ENCODE measurements at regions not wholly inside any gene's neighbourhood (a gene's known extent, or its start where the extent isn't known, plus 50 kb on each side); places are given as distances from the start of the nearest gene placed in this dataset.
A peak's percentile ranks its signal among the peaks of the same experiment; 100 is the strongest.
"Not testable (repeated sequence)": the region's sequence is repeated elsewhere in the genome, so short reads cannot be mapped to it uniquely, and the experiment has no call there.

DNA sequence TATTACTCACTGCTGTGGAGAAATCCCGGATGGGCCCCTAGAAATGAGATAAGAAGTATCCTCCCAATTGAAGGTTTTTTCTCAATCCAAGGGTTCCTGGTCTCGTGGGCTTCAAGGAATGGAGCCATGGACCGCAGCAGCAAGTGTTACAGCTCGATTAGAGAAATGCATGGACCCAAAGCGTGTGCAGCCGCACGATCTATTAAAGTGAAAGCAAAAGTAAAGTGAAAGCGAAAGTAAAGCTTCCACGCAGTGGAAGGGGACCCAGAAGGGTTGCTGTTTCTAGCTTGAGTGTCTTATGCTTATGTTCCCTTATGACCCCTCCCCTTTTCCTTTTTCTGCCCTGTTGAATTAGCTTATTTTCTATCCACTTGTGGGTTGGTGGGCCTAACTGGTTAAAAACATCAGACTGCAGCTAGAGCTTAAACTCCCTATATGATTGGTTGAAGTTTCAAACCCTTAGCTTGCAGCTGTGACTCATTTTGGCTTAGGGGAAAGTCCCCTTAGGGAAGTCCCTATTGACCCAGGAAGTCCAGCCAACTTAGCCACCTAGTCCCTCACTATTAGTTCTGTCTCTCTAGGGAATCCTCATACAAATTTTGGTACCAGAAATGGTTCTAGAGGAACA lies 1111.8 kb downstream of the TAF11L14 start:
- peak; percentile 84 for DNase-seq

DNA sequence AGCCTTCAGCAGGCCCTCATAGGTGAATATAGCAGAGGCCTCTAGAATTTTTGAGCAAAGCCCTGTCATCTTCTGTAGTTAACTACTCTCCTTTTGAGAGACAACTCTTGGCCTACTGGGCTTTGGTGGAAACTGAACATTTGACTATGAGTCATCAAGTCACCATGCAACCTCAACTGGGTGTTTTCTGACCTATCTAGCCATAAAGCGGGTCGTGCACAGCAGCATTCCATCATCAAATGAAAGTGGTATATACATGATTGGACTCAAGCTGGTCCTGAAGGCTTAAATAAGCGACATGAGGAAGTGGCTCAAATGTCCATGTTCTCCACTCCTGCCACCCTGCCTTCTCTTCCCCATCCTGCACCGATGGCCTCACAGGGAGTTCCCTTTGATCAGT lies 1115.5 kb downstream of the TAF11L14 start:
- no peak for DNase-seq

DNA sequence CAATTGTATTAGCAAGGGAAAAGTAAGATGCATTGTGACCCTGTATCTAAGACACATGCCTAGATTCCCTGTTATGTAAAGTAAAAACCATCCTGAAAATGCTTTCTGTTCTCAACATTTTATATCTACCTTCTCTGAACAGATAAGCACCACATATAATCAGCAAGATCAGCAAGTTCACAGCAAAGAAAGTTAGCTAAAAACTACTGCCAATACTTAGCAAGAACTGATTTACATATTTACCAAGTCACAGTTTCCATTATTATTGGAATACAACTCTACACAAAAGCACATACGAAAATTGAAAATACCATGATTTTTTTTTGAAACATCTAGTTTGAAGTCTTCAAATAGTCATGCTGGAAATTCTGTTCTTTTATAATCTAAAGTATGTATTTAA lies 1118.1 kb downstream of the TAF11L14 start:
- no peak for DNase-seq

DNA sequence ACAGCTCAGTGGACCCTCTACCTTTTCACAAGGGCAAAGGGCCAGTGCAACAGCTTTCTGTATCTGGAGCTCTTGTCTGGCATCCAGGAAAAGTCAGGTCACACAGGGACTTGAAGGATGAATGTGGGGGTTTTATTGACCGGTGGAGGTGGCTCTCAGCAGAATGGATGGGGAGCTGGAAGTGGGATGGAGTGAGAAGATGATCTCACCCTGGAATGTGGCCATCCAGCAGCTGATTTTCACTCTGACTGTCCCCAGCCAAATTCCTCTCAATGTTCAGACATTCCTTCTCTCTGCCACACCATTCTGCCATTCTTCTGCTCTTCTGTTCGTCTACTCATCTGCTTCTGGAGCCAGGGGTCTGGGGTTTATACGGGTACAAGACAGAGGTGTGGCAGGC lies 1119.9 kb downstream of the TAF11L14 start:
- no peak for DNase-seq

DNA sequence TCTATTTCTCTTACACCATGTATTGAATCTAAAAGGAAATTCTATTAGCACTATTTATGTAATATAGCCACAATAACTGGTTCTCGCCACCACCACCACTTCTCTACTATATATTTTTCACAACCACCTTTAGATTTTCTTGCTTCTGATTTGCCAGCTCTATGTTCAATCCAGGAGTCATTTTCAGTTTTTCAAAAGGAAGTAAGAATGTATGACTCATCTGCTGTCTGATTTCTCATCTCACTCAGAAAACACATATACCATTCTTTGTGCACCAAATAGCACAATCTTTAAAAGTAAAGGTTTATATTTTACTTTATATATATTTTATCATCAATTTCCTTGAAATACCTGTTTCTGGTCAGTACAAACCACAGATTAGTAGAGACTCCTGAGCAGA lies 1127.5 kb downstream of the TAF11L14 start:
- peak; percentile 10 for DNase-seq

DNA sequence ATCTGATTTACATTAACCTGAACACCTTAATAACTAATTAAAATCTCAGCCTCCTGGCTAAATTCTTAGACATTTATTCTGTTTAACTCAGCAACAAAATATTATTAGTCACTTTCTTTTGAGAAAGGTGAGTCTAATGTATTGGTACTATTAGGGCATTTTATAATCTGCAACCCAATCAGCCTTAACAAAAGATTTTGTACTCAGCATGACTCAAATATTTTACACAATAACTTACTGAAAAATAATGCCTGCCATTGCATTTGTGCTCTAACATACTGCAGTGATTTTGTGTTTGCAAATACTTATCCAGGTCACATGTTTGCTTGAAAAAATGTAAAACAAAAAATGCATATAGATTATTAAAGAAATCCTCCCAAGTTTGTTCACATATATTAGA lies 1129.9 kb downstream of the TAF11L14 start:
- DNase-seq = no peak

DNA sequence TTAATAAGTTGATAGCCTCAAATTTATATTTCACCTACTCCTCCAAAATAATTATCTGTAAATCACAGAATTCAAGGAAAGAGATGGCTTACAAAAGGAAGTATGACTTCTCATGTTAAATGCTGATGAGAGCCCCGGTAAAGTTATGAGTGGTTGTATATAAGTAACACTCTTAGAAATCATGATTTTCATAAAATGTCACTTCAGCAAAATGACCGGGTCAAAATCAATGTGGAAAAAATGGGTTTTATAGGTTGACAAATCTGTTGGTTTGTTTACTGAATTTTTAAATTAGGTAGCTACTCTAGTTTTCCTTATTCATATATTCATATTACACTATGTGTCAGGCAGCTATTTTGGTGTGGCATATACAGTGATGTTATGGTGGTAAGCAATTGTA lies 1131.0 kb downstream of the TAF11L14 start:
- no peak for DNase-seq

DNA sequence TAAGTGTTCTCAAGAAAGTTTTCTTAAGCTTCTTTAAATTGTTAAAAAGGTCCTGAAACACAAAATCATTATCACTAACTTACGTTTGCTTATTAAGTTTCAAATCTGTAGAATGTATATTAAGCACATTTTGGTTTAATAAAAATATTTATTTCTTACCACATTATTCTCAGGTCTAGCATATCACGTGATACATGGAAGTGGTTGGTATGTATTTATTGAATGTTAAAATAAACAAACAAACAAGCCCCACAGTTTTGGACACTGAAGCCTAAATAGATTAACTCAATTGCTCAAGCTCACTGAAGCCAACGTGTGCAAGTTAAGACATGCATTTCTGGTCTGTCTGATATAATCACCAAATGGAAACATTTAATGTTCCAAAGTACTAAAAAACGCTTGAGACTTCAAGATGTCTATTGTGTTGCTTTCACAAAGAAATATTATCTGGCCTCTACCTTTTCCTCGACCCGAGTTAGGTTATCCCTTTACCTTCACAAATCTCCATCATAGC lies 1136.9 kb downstream of the TAF11L14 start:
- no peak for DNase-seq

DNA sequence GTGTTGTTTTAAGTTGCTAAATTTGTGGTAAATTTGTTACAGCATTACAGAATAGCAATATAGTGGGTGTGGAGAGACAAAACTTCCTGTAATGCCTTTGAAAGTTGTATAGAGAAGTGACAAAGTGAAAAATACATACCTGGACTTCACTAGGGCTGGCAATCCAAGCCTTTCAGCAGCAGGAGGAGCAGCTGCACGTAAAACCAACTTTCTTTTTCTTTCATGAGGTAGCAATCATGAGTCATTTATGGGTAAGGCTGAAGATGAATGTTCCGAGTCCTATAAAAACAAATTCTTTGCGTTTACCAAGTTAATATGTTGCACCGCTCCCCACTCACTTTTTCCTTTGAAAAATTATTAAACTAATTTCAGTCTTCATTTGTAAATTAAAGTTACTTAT lies 1138.2 kb downstream of the TAF11L14 start:
- DNase-seq = peak; percentile 38

DNA sequence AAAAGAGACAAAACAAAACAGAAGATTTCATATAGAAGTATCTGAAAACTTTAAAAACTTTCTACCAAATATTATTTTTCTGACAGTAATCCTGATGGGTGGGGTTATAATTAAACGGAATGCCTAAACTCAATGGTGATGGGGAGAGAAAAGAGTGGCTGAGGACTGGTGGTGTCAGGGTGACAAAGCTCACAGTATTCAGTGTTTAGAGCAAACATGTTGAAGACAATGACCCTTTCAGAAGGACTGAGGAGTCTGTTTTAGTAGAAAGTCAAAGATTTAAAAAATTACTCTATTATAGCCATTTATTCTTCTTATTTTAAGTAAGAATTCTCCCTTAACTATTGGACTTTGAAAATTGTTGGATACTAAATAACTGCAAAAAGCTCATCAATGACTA lies 1144.0 kb downstream of the TAF11L14 start:
- no peak for DNase-seq

DNA sequence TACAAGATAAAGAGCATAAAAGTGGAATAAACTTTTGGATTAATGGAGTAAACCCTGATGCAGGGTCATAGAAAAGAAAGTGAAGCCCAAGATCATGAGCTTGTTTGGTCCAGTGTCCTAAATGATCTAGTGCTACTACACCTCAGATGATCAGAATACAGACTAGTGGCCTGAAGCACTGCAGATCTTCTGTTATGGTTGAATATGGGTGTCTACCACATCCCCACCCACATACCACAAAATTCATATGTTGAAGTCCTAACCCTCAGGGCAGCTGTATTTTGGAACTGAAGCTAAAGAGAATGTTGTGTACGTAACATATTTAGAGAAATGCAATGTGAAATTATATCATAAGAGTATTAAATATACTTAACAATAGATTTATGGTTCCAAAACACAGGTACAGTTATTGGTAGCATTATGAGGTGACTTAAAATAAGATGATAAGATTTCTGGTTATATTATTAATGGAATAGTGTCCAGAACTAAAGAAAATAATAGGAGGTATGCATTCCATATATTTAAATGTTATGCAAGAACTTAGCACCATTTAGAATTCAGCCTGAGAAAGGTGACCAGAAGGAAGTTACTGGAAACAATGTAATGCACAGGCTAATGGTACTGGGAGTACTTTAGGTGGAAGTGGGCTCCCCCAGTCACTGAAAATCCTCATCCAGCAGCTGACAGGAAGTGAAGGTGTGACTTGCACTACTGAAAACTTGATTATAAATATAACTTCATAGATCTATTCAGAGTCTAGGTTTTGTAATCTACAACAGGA lies 1155.1 kb downstream of the TAF11L14 start:
- no peak for DNase-seq

DNA sequence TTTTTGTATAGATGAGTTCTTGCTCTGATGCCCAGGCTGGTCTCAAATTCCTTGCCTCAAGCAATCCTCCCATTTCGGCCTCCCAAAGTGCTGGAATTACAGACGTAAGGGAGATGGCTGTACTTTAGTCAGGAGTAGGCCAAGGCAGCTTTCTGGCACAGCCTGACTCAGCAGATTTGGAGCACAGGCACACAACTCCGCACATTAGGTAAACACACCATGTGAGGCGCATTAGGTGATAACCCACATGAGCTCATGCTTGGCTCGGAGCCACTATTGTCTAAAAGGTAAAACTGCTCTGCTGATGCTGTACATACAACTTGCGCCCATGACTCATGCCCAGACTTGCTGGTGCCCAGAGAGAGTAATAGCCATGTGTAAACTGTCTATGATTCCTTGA lies 1157.9 kb downstream of the TAF11L14 start:
- DNase-seq = no peak

DNA sequence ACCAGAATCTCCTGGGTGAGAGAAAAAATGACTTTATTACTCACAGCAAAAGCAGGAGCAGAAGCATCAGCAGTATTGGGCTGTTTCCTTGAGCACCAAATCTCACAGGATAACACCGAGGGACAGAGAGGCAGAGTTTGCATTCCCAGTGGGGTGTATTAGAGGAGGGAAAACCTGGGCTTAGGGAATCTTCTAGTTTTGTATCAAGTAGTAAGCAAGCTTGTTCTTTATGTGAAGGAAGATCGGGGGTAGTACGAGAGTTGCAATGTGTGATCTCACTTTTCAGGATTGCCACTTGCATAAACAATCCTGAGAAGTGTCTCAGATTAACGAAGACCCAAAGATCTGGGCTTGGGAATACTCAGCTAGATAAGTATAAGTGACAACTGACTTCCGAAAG lies 1163.0 kb downstream of the TAF11L14 start:
- DNase-seq = no peak

DNA sequence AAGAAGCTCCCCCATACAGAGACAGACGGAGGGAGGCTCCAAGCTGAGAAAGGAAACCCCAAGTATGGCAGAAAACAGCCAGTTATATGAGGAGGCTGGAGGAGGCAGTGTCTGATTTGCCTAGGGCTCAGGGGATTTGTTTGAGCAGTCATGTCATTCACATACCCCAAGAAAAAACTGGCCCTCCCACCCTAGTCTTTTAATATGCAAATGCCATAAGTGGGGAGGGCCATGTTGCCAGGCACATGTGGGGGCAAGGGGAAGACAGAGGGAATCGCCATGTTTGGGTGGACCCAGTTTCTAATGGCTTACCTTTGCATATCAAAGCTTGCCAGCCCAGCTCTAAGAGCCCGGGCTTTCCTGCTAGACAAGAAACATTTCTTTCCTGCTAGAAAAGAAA lies 1163.8 kb downstream of the TAF11L14 start:
- DNase-seq = no peak

DNA sequence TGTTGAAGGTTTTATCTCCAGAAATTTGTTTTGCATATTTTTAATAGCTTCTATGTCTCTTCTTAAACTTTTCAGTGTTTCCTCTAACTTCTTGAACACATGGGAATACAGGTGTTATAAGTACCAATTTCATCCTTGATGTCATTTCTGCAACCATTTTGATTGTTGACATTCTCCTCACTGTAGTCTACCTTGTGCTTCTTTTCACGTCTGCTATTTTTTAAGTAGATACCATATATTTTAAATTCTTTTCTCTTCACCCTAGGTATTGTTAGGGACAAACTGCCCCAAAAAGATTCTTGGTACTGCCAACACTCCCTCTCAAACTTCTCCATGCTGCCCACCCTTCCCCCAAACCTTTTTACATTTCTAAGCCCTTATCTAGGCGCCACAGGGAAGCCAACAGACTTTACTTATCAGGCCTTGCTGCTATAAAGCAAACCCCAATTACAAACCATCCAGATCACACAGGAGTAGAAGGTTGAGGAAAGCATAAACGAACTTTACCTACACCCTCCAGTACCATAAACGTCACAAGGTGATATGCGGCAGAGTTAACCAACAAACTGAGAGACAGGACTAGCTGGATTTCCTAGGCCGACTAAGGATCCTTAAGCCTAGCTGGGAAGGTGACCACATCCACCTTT lies 1165.3 kb downstream of the TAF11L14 start:
- peak; percentile 69 for DNase-seq

DNA sequence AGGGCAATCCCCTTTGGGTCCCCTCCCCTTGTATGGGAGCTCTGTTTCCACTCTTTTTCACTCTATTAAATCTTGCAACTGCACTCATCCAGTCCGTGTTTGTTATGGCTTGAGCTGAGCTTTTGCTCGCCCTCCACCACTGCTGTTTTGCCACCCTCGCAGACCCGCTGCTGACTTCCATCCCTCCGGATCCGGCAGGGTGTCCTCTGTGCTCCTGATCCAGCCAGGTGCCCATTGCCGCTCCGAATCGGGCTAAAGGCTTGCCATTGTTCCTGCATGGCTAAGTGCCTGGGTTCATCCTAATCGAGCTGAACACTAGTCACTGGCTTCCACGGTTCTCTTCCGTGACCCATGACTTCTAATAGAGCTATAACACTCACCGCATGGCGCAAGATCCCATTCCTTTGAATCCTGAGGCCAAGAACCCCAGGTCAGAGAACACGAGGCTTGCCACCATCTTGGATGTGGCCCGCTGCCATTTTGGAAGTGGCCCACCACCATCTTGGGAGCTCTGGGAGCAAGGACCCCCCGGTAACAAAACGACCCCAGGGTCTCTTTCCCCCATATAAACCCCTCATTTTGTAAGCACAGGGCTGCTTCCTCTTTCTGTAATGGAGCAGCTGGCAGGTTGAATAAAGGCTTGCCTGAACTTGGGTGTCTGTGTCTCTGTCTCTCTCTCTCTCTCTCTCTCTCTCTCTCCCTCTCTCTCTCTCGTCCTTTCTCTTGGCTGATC lies 1166.2 kb downstream of the TAF11L14 start:
- DNase-seq = no peak

DNA sequence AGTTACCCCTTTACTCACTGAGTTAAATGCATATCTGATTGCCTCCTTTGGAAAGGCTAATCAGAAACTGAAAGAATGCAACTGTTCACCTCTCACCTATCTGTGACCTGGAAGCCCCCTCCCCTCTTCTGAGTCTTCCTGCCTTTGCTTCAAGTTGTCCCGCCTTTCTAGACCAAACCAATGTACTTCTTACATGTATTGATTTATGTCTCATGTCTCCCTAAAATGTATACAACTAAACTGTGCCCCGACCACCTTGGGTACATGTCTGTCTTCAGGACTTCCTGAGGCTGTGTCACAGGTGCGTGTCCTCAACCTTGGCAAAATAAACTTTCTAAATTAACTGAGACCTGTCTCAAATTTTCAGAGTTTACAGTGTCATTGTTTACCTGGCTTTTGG lies 1167.2 kb downstream of the TAF11L14 start:
- not testable (repeated sequence) for DNase-seq

DNA sequence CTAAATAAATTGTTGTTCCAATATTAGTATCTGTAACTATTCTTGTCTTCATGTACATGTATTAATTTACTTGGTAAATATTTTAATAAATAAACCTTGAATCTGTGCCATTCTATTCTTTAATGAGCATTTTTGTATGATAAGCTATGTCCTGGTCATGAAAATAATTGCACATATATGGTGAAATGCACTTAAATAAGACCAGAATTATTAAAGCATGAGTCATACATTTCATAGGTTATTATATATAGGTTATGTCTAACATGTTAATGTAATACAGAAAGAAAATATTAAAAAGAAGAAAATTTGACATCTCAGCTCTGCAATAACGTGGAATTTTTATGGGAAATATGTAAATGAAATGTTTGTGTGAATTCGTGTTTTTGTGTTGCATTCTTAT lies 1168.1 kb downstream of the TAF11L14 start:
- DNase-seq = no peak

DNA sequence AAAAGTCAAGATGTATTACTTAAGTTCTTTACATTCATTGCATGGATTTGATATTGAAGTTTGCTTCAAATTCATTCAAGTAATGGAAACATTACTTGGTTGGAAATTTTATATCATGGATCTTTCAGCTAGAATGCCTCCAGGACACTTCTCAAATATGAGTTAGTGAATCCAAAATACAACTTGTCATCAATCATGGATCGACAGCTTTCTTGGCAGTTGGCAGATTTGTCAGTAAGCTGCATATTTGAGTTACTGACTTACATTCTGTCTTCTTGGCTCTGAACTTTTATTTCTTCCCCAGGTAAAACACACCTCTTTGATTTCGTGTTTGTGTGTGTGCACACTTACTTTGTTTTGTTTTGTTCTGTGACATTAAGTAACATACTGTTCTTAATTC lies 1171.1 kb downstream of the TAF11L14 start:
- no peak for DNase-seq

DNA sequence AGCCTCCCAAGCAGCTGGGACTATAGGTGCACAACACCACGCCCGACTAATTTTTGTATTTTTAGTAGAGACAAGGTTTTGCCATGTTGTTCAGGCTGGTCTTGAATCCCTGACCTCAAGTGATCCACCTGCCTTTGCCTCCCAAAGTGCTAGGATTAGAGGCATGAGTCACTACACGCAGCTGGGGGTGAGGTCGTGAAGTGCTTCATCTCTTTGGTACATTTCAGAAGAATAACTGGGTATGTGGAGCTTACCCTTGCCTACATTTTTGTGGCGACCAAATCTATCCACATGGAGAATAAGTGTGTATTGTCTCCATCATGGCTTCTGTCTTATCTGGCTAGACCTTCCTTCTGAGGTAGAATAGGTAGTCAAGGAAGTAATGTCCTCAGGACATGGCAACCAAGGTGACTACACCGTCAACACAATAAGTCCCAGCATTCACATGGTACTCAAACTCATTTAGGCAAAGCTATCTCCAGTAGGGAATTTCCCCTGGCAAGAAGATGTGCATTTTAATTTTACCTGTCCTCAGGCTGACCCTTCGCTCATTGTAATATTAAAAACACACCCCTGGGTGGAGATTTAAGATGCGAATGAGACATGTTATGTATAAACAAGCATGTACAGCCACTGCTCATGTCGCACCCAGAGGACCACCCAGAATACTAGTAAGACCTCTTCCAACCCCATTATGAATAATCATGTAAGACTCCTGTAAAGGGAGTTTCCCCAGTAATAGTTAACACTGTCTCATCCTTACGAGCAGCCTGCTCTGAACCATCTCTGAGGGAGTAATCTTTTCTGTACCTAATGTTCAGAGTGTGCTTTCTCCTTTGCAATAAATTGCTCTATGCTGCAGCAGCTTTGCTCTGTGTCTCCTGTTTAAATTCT lies 1173.2 kb downstream of the TAF11L14 start:
- DNase-seq = no peak

DNA sequence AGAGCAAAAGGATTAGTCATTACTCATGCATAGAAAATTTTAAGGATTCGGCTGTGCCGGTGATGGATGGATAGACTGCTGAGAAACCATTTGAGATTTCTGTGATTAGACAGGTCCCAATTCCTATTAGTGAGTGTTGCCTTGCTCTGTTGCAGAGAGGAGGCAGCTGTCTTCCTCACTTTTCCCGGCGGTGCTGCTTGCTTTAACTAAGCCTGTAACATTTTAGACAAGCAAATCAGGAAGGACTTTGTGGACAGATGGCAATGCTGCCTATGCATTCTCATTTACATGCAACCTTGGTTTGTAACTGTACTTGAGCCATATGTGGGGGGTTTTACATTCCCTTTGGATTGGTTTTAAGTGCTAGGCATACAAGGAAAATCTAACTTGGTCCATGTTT lies 1176.3 kb downstream of the CDH18 start:
- no peak for DNase-seq

DNA sequence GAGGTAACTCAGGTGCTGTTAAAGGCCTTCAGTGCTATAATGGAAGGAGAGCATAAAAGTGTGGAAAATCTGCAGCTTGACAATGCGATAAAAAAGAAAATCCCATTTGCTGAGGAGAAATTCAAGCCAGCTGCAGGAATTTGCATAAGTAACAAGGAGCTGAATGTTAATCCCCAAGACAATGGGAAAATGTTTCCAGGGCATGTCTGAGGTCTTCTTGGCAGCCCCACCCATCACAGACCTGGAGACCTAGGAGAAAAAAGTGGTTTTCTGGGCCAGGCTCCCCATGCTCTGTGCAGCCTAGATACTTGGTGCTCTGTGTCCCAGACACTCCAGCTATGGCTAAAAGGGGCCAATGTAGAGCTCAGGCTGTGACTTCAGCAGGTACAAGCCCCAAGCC lies 1159.6 kb downstream of the CDH18 start:
- no peak for DNase-seq
